GM23248 (cell line): ENCODE measurements at regions not wholly inside any gene's neighbourhood (a gene's known extent, or its start where the extent isn't known, plus 50 kb on each side); places are given as distances from the start of the nearest gene placed in this dataset.

Experiments used
- DNase-seq: peaks from one replicate; pipeline ENCODE4 v3.0.0-alpha.2; 2015
- H2AFZ ChIP-seq: fragments of 200-600 bp; sonication (generic); 2 replicates; pipeline ENCODE4 v1.6.1; 2016; ENCODE audit warnings: antibody characterized with exemption
- H3F3A ChIP-seq: fragments of 200-600 bp; sonication (generic); 2 replicates; pipeline ENCODE4 v1.6.1; 2016; ENCODE audit warnings: mild to moderate bottlenecking, antibody characterized with exemption, mixed run types; ENCODE audit not compliant: insufficient read depth
- H3K27ac ChIP-seq: fragments of 200-600 bp; sonication (generic); 2 replicates; pipeline ENCODE4 v1.5.1; 2016; ENCODE audit warnings: mild to moderate bottlenecking
- H3K27me3 ChIP-seq: fragments of 200-600 bp; sonication (generic); replicated peaks from 2 replicates; pipeline ENCODE4 v1.6.1; 2016; ENCODE audit warnings: mild to moderate bottlenecking; ENCODE audit not compliant: insufficient read depth
- H3K36me3 ChIP-seq: fragments of 200-600 bp; sonication (generic); 2 replicates; pipeline ENCODE4 v1.6.1; 2016; ENCODE audit warnings: low read depth, mild to moderate bottlenecking
- H3K4me1 ChIP-seq: fragments of 200-600 bp; sonication (generic); 2 replicates; pipeline ENCODE4 v1.6.1; 2016; ENCODE audit warnings: mild to moderate bottlenecking; ENCODE audit not compliant: insufficient read depth
- H3K4me2 ChIP-seq: fragments of 200-600 bp; sonication (generic); one replicate; pipeline ENCODE4 v1.6.1; 2016; ENCODE audit warnings: mild to moderate bottlenecking; ENCODE audit not compliant: unreplicated experiment
- H3K4me3 ChIP-seq: fragments of 200-600 bp; sonication (generic); 2 replicates; pipeline ENCODE4 v1.5.1; 2016; ENCODE audit warnings: mild to moderate bottlenecking
- H3K79me2 ChIP-seq: fragments of 200-600 bp; sonication (generic); 2 replicates; pipeline ENCODE4 v1.6.1; 2016; ENCODE audit warnings: mild to moderate bottlenecking; ENCODE audit not compliant: insufficient read depth
- H3K9ac ChIP-seq: fragments of 200-600 bp; sonication (generic); 2 replicates; pipeline ENCODE4 v1.6.1; 2016; ENCODE audit warnings: mild to moderate bottlenecking
- H3K9me2 ChIP-seq: fragments of 200-600 bp; sonication (generic); 2 replicates; pipeline ENCODE4 v1.6.1; 2016; ENCODE audit warnings: mixed run types, mild to moderate bottlenecking, moderate library complexity; ENCODE audit not compliant: insufficient read depth
- H3K9me3 ChIP-seq: fragments of 200-600 bp; sonication (generic); one replicate; pipeline ENCODE4 v1.6.1; 2017; ENCODE audit warnings: low read depth
- H4K20me1 ChIP-seq: fragments of 200-600 bp; sonication (generic); 2 replicates; pipeline ENCODE4 v1.6.0; 2016; ENCODE audit not compliant: insufficient read depth
- EZH2 ChIP-seq: fragments of 200-600 bp; sonication (generic); IDR thresholded peaks from 2 replicates; pipeline ENCODE4 v1.6.1; 2018; ENCODE audit warnings: antibody characterized with exemption, mild to moderate bottlenecking; ENCODE audit not compliant: insufficient read depth, poor library complexity, severe bottlenecking
- EZH2phosphoT487 ChIP-seq: fragments of 200-600 bp; sonication (generic); IDR thresholded peaks from 2 replicates; pipeline ENCODE4 v1.6.1; 2018; ENCODE audit warnings: antibody characterized with exemption, moderate library complexity, mild to moderate bottlenecking, low read depth; ENCODE audit not compliant: insufficient read depth
- WGBS, 2 experiments: methylation state at CpG; one replicate each; pipeline ENCODE4 v1.1.6; 2015 to 2017; ENCODE audit warnings: low lambda C conversion rate in 2 of 2, low coverage in 1 of 2; ENCODE audit errors: missing lambda C conversion rate in 2 of 2; 5-methylcytosine and 5-hydroxymethylcytosine counted together
- in situ Hi-C: fragments of 300-500 bp; cut with MboI; formaldehyde crosslinking; loops from 2 replicates; pipeline ENCODE4 v1.15.0; 2020

- Histone ChIP-seq H4K20me1 (no peaks in the 10 kb centered on the region), H3K4me1 (peaks cover 8% of the 10 kb centered on the region; the same call in 1 of the 2 replicates), H3K9me2 (no peaks in the 10 kb centered on the region), H3K27ac (no peak overlapping the region), H3K9ac (no peak overlapping the region), H3K9me3 (no peaks in the 10 kb centered on the region), H3K27me3 (no peaks in the 10 kb centered on the region), H3K79me2 (no peaks in the 10 kb centered on the region), H3F3A (no peaks in the 10 kb centered on the region), H3K36me3 (no peaks in the 10 kb centered on the region), H2AFZ (no peak overlapping the region), H3K4me2 (no peak overlapping the region), H3K4me3 (no peak overlapping the region)
- TF ChIP-seq EZH2 (no peak), EZH2phosphoT487 (no peak)
- DNase-seq = peak; percentile 39
- 93 to 95% methylated on average over 1 of the region's 1 CpG for WGBS, 2 experiments
- in situ Hi-C loops = no loop called here
These were observed 108.3 kb downstream of the SIPA1L2 start for GRCh38 chr1:232521660-232522059.

GRCh38 chr1:232519186-232519585 lies 110.7 kb downstream of the SIPA1L2 start:
- no peaks in the 10 kb centered on the region for H3K36me3 ChIP-seq
- no peaks in the 10 kb centered on the region for H3F3A ChIP-seq
- H3K4me3 ChIP-seq = no peak overlapping the region
- no peak overlapping the region for H3K9ac ChIP-seq
- TF ChIP-seq EZH2phosphoT487 (no peak), EZH2 (no peak)
- 87 to 89% methylated on average over 11 of the region's 11 CpGs for WGBS, 2 experiments
- no peak overlapping the region for H3K27ac ChIP-seq
- H2AFZ ChIP-seq = no peak overlapping the region
- H3K4me1 ChIP-seq = peaks cover 7% of the 10 kb centered on the region; the same call in 1 of the 2 replicates
- peaks cover 3% of the 10 kb centered on the region; the same call in 1 of the 2 replicates for H3K9me2 ChIP-seq
- no peaks in the 10 kb centered on the region for H3K79me2 ChIP-seq
- no peak overlapping the region for H3K4me2 ChIP-seq
- H3K9me3 ChIP-seq = no peaks in the 10 kb centered on the region
- H3K27me3 ChIP-seq = no peaks in the 10 kb centered on the region
- in situ Hi-C loops = no loop called here
- no peak for DNase-seq
- no peaks in the 10 kb centered on the region for H4K20me1 ChIP-seq

- Histone ChIP-seq H3K4me1 (no peaks in the 10 kb centered on the region), H3K27me3 (no peaks in the 10 kb centered on the region), H3K36me3 (no peaks in the 10 kb centered on the region), H3K27ac (no peak overlapping the region), H4K20me1 (no peaks in the 10 kb centered on the region), H2AFZ (no peak overlapping the region), H3K9ac (no peak overlapping the region), H3F3A (no peaks in the 10 kb centered on the region), H3K4me2 (no peak overlapping the region), H3K9me3 (no peaks in the 10 kb centered on the region), H3K79me2 (no peaks in the 10 kb centered on the region), H3K9me2 (peaks cover 3% of the 10 kb centered on the region; the same call in 1 of the 2 replicates), H3K4me3 (no peak overlapping the region)
- TF ChIP-seq EZH2phosphoT487 = no peak
- no peak for TF ChIP-seq EZH2
- DNase-seq = no peak
- in situ Hi-C loops = no loop called here
- 74 to 78% methylated on average over 5 of the region's 5 CpGs for WGBS, 2 experiments
These were observed 111.6 kb downstream of the SIPA1L2 start for GRCh38 chr1:232518349-232518748.

- H3K79me2 ChIP-seq = no peaks in the 10 kb centered on the region
- no peak overlapping the region for H3K27ac ChIP-seq
- no peak overlapping the region for H2AFZ ChIP-seq
- no peaks in the 10 kb centered on the region for H4K20me1 ChIP-seq
- no peaks in the 10 kb centered on the region for H3F3A ChIP-seq
- 77 to 91% methylated on average over 4 of the region's 4 CpGs for WGBS, 2 experiments
- H3K4me1 ChIP-seq = no peaks in the 10 kb centered on the region
- TF ChIP-seq EZH2phosphoT487 (no peak), EZH2 (no peak)
- H3K4me3 ChIP-seq = no peak overlapping the region
- in situ Hi-C loops = no loop called here
- no peak overlapping the region for H3K4me2 ChIP-seq
- no peaks in the 10 kb centered on the region for H3K36me3 ChIP-seq
- no peaks in the 10 kb centered on the region for H3K9me3 ChIP-seq
- no peaks in the 10 kb centered on the region for H3K27me3 ChIP-seq
- peaks cover 3% of the 10 kb centered on the region; the same call in 1 of the 2 replicates for H3K9me2 ChIP-seq
- H3K9ac ChIP-seq = no peak overlapping the region
- DNase-seq = no peak
These were observed 112.7 kb downstream of the SIPA1L2 start for GRCh38 chr1:232517204-232517603.

- Histone ChIP-seq H3K27ac (no peak overlapping the region), H3K9me3 (no peaks in the 10 kb centered on the region), H3K4me2 (no peak overlapping the region), H3F3A (no peaks in the 10 kb centered on the region), H3K36me3 (no peaks in the 10 kb centered on the region), H3K9me2 (peaks cover 3% of the 10 kb centered on the region; the same call in 1 of the 2 replicates), H3K4me1 (no peaks in the 10 kb centered on the region), H4K20me1 (no peaks in the 10 kb centered on the region), H3K9ac (no peak overlapping the region), H3K4me3 (no peak overlapping the region), H2AFZ (no peak overlapping the region), H3K79me2 (no peaks in the 10 kb centered on the region), H3K27me3 (no peaks in the 10 kb centered on the region)
- no peak for TF ChIP-seq EZH2phosphoT487
- no peak for TF ChIP-seq EZH2
- in situ Hi-C loops = no loop called here
- WGBS, 2 experiments = 97 to 100% methylated on average over 1 of the region's 1 CpG
- DNase-seq = no peak
These were observed 114.2 kb downstream of the SIPA1L2 start for GRCh38 chr1:232515706-232516105.
